ENCODE measurements at regions not wholly inside any gene's neighbourhood (a gene's known extent, or its start where the extent isn't known, plus 50 kb on each side); places are given as distances from the start of the nearest gene placed in this dataset.

GRCh38 chr5:145129797-145130196 lies 705.3 kb downstream of the PRELID2 start:
- Histone ChIP-seq H3K4me3 (no peak overlapping the region), H3K27me3 (no peaks in the 10 kb centered on the region), H3K36me3 (no peaks in the 10 kb centered on the region), H3K27ac (no peak overlapping the region), H3K4me1 (no peaks in the 10 kb centered on the region), H3K9me3 (no peaks in the 10 kb centered on the region)
- intact Hi-C loops (cut with DNase I), result no loop called here
- TF ChIP-seq POLR2AphosphoS5 (IDR thresholded peaks at IDR 0.05; ENCODE audit: insufficient read depth in 1 of 2, low read depth in 1 of 2), result no peak
- no peak for TF ChIP-seq POLR2A (IDR thresholded peaks at IDR 0.05)
- no peak for TF ChIP-seq CTCF (IDR thresholded peaks at IDR 0.05)
- DNase-seq (ENCODE audit: extremely low spot score in 2 of 2), result no peak

GRCh38 chr5:145124806-145125205 lies 710.3 kb downstream of the PRELID2 start:
- DNase-seq (ENCODE audit: extremely low spot score in 2 of 2), result no peak
- Histone ChIP-seq H3K27me3 (no peaks in the 10 kb centered on the region), H3K4me1 (no peaks in the 10 kb centered on the region), H3K4me3 (no peak overlapping the region), H3K9me3 (no peaks in the 10 kb centered on the region), H3K27ac (no peak overlapping the region), H3K36me3 (no peaks in the 10 kb centered on the region)
- no peak for TF ChIP-seq POLR2AphosphoS5 (IDR thresholded peaks at IDR 0.05; ENCODE audit: insufficient read depth in 1 of 2, low read depth in 1 of 2)
- no peak for TF ChIP-seq POLR2A (IDR thresholded peaks at IDR 0.05)
- TF ChIP-seq CTCF (IDR thresholded peaks at IDR 0.05), result no peak
- intact Hi-C loops (cut with DNase I), result no loop called here

GRCh38 chr5:145118611-145119010 lies 716.5 kb downstream of the PRELID2 start:
- no peak for DNase-seq (ENCODE audit: extremely low spot score in 2 of 2)
- no peaks in the 10 kb centered on the region for H3K27me3 ChIP-seq
- no peak overlapping the region for H3K27ac ChIP-seq
- H3K4me3 ChIP-seq, result no peak overlapping the region
- H3K9me3 ChIP-seq, result no peaks in the 10 kb centered on the region
- H3K36me3 ChIP-seq, result no peaks in the 10 kb centered on the region
- H3K4me1 ChIP-seq, result no peaks in the 10 kb centered on the region
- TF ChIP-seq POLR2A (IDR thresholded peaks at IDR 0.05) (no peak), CTCF (IDR thresholded peaks at IDR 0.05) (no peak), POLR2AphosphoS5 (IDR thresholded peaks at IDR 0.05; ENCODE audit: insufficient read depth in 1 of 2, low read depth in 1 of 2) (no peak)
- intact Hi-C loops (cut with DNase I), result no loop called here

GRCh38 chr5:145118127-145118526 lies 717.0 kb downstream of the PRELID2 start:
- Histone ChIP-seq H3K4me3 (no peak overlapping the region), H3K9me3 (no peaks in the 10 kb centered on the region), H3K4me1 (no peaks in the 10 kb centered on the region), H3K27me3 (no peaks in the 10 kb centered on the region), H3K27ac (no peak overlapping the region), H3K36me3 (no peaks in the 10 kb centered on the region)
- TF ChIP-seq CTCF (IDR thresholded peaks at IDR 0.05) (no peak), POLR2A (IDR thresholded peaks at IDR 0.05) (no peak), POLR2AphosphoS5 (IDR thresholded peaks at IDR 0.05; ENCODE audit: insufficient read depth in 1 of 2, low read depth in 1 of 2) (no peak)
- intact Hi-C loops (cut with DNase I), result no loop called here
- DNase-seq (ENCODE audit: extremely low spot score in 2 of 2), result no peak

- Histone ChIP-seq H3K27ac (no peak overlapping the region), H3K36me3 (no peaks in the 10 kb centered on the region), H3K4me3 (no peak overlapping the region), H3K27me3 (no peaks in the 10 kb centered on the region), H3K4me1 (no peaks in the 10 kb centered on the region), H3K9me3 (no peaks in the 10 kb centered on the region)
- DNase-seq (ENCODE audit: extremely low spot score in 2 of 2), result no peak
- intact Hi-C loops (cut with DNase I), result no loop called here
- TF ChIP-seq CTCF (IDR thresholded peaks at IDR 0.05) (no peak), POLR2AphosphoS5 (IDR thresholded peaks at IDR 0.05; ENCODE audit: insufficient read depth in 1 of 2, low read depth in 1 of 2) (no peak), POLR2A (IDR thresholded peaks at IDR 0.05) (no peak)
Observed at GRCh38 chr5:145117285-145117684, 717.9 kb downstream of the PRELID2 start.

Measured in vagina (tissue), 2 donors.